HG03571 (cell line): ENCODE measurements at regions not wholly inside any gene's neighbourhood (a gene's known extent, or its start where the extent isn't known, plus 50 kb on each side); places are given as distances from the start of the nearest gene placed in this dataset.

Experiments
- ATAC-seq: cut with Tn5 transposase; IDR thresholded peaks from one replicate; pipeline ENCODE4 v1.9.1; 2021; ENCODE audit not compliant: unreplicated experiment

- no peak for ATAC-seq
These were observed 450.4 kb upstream of the TCF4 start for GRCh38 chr18:56038171-56039030.

- ATAC-seq, result no peak
These were observed 448.7 kb upstream of the TCF4 start for GRCh38 chr18:56036741-56037140.

GRCh38 chr18:56035546-56035945, 447.6 kb upstream of the TCF4 start:
- ATAC-seq, result no peak

- no peak for ATAC-seq
These were observed 447.0 kb upstream of the TCF4 start for GRCh38 chr18:56034949-56035348.

GRCh38 chr18:56030060-56030459, 442.1 kb upstream of the TCF4 start:
- no peak for ATAC-seq

GRCh38 chr18:56028514-56028913, 440.5 kb upstream of the TCF4 start:
- no peak for ATAC-seq

- no peak for ATAC-seq
These were observed 438.5 kb upstream of the TCF4 start for GRCh38 chr18:56026509-56026908.

GRCh38 chr18:56021809-56022195, 433.8 kb upstream of the TCF4 start:
- no peak for ATAC-seq

- ATAC-seq, result no peak
These were observed 433.3 kb upstream of the TCF4 start for GRCh38 chr18:56021136-56021808.

- no peak for ATAC-seq
These were observed 431.9 kb upstream of the TCF4 start for GRCh38 chr18:56019908-56020307.

GRCh38 chr18:56019156-56019555, 431.2 kb upstream of the TCF4 start:
- ATAC-seq, result no peak

GRCh38 chr18:56009411-56009810, 421.4 kb upstream of the TCF4 start:
- ATAC-seq, result no peak

- no peak for ATAC-seq
These were observed 415.7 kb upstream of the TCF4 start for GRCh38 chr18:56003720-56004088.

GRCh38 chr18:56003009-56003719, 415.2 kb upstream of the TCF4 start:
- ATAC-seq, result no peak

- ATAC-seq, result no peak
These were observed 413.6 kb upstream of the TCF4 start for GRCh38 chr18:56001576-56001975.

GRCh38 chr18:56000041-56000440, 412.0 kb upstream of the TCF4 start:
- ATAC-seq, result no peak

GRCh38 chr18:55999641-56000040, 411.6 kb upstream of the TCF4 start:
- no peak for ATAC-seq

- no peak for ATAC-seq
These were observed 410.9 kb upstream of the TCF4 start for GRCh38 chr18:55998801-55999385.

- no peak for ATAC-seq
These were observed 410.1 kb upstream of the TCF4 start for GRCh38 chr18:55998071-55998522.

- no peak for ATAC-seq
These were observed 409.2 kb upstream of the TCF4 start for GRCh38 chr18:55997151-55997561.

GRCh38 chr18:55996717-55997116, 408.7 kb upstream of the TCF4 start:
- ATAC-seq, result no peak
